PC-9 (cell line): ENCODE measurements at regions not wholly inside any gene's neighbourhood (a gene's known extent, or its start where the extent isn't known, plus 50 kb on each side); places are given as distances from the start of the nearest gene placed in this dataset.

Experiments used
- EZH2 ChIP-seq: fragments of 200-600 bp; sonication (generic); IDR thresholded peaks from 2 replicates; pipeline ENCODE4 v1.8.0; 2017; ENCODE audit warnings: antibody characterized with exemption, low read depth
- TF ChIP-seq, protein P1 (sequence below): fragments of 200-600 bp; sonication (generic); conservative IDR thresholded peaks from 2 replicates; pipeline ENCODE4 v1.6.1; 2017; ENCODE audit warnings: mixed run types, antibody characterized with exemption, mild to moderate bottlenecking, moderate library complexity

DNA sequence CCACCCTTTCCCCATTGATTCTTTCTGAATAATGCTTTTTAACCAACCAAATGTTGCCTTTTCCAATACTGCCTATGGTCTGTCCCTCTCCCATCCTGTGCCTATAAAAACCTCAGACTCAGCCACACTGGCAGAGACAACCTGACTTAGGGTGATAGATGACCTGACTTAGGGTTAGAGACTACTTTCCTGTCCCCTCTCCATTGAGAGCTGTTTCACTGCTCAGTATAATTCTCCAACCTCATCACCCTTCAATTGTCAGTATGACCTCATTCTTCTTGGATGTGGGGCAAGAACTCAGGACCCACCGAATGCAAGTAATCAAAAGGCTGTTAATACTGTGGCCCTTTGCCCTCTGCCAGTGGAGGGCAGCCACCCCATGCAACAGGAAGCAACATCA, 182.3 kb upstream of the STK17B start:
- TF ChIP-seq, protein P1, sequence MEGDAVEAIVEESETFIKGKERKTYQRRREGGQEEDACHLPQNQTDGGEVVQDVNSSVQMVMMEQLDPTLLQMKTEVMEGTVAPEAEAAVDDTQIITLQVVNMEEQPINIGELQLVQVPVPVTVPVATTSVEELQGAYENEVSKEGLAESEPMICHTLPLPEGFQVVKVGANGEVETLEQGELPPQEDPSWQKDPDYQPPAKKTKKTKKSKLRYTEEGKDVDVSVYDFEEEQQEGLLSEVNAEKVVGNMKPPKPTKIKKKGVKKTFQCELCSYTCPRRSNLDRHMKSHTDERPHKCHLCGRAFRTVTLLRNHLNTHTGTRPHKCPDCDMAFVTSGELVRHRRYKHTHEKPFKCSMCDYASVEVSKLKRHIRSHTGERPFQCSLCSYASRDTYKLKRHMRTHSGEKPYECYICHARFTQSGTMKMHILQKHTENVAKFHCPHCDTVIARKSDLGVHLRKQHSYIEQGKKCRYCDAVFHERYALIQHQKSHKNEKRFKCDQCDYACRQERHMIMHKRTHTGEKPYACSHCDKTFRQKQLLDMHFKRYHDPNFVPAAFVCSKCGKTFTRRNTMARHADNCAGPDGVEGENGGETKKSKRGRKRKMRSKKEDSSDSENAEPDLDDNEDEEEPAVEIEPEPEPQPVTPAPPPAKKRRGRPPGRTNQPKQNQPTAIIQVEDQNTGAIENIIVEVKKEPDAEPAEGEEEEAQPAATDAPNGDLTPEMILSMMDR: no peak
- TF ChIP-seq EZH2: no peak
